ENCODE measurements at regions not wholly inside any gene's neighbourhood (a gene's known extent, or its start where the extent isn't known, plus 50 kb on each side); places are given as distances from the start of the nearest gene placed in this dataset.

GRCh38 chr1:79974659-79975058 lies 968.1 kb upstream of the ADGRL4 start:
- Mint-ChIP-seq H3K36me3 (ENCODE audit: unreplicated experiment) (no peaks in the 10 kb centered on the region), H3K4me3 (ENCODE audit: unreplicated experiment) (no peak overlapping the region), H3K4me1 (ENCODE audit: unreplicated experiment) (no peaks in the 10 kb centered on the region), H3K27ac (ENCODE audit: unreplicated experiment) (no peak overlapping the region), H3K27me3 (ENCODE audit: unreplicated experiment) (no peaks in the 10 kb centered on the region), H3K9me3 (ENCODE audit: unreplicated experiment) (no peaks in the 10 kb centered on the region)
- no peak for TF ChIP-seq CTCF (IDR thresholded peaks at IDR 0.05)
- DNase-seq (ENCODE audit: extremely low spot score, unreplicated experiment): no peak

- Mint-ChIP-seq H3K4me1 (ENCODE audit: unreplicated experiment) (no peaks in the 10 kb centered on the region), H3K4me3 (ENCODE audit: unreplicated experiment) (no peak overlapping the region), H3K9me3 (ENCODE audit: unreplicated experiment) (peaks cover 8% of the 10 kb centered on the region), H3K36me3 (ENCODE audit: unreplicated experiment) (no peaks in the 10 kb centered on the region), H3K27ac (ENCODE audit: unreplicated experiment) (no peak overlapping the region), H3K27me3 (ENCODE audit: unreplicated experiment) (no peaks in the 10 kb centered on the region)
- DNase-seq (ENCODE audit: extremely low spot score, unreplicated experiment): no peak
- TF ChIP-seq CTCF (IDR thresholded peaks at IDR 0.05): no peak
Measured at GRCh38 chr1:79969886-79970285, 963.4 kb upstream of the ADGRL4 start.

GRCh38 chr1:79966438-79966837 lies 959.9 kb upstream of the ADGRL4 start:
- peaks cover 11% of the 10 kb centered on the region for H3K9me3 Mint-ChIP-seq (ENCODE audit: unreplicated experiment)
- DNase-seq (ENCODE audit: extremely low spot score, unreplicated experiment): no peak
- no peak overlapping the region for H3K4me3 Mint-ChIP-seq (ENCODE audit: unreplicated experiment)
- H3K27me3 Mint-ChIP-seq (ENCODE audit: unreplicated experiment): no peaks in the 10 kb centered on the region
- no peak overlapping the region for H3K27ac Mint-ChIP-seq (ENCODE audit: unreplicated experiment)
- H3K4me1 Mint-ChIP-seq (ENCODE audit: unreplicated experiment): no peaks in the 10 kb centered on the region
- no peak for TF ChIP-seq CTCF (IDR thresholded peaks at IDR 0.05)
- H3K36me3 Mint-ChIP-seq (ENCODE audit: unreplicated experiment): peaks cover 2% of the 10 kb centered on the region

DNA sequence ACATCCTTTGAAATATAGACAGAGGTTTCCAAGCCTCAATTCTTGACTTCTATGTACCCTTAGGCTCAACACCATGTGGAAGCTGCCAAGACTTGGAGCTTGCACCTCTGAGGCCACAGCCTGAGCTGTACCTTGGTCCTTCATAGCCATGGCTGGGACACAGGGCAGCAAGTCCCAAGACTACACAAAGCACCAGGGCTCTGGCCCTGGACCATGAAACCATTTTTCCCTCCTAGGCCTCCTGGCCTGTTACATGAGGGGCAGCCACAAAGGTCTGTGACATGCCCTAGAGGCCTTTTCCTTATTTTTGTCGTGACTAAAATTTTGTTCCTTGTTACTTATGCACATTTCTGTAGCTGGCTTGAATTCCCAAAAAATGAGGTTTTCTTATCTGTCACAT lies 953.1 kb upstream of the ADGRL4 start:
- Mint-ChIP-seq H3K4me1 (ENCODE audit: unreplicated experiment) (no peaks in the 10 kb centered on the region), H3K4me3 (ENCODE audit: unreplicated experiment) (no peak overlapping the region), H3K36me3 (ENCODE audit: unreplicated experiment) (peaks cover under 1% of the 10 kb centered on the region), H3K9me3 (ENCODE audit: unreplicated experiment) (peaks cover 17% of the 10 kb centered on the region), H3K27ac (ENCODE audit: unreplicated experiment) (no peak overlapping the region), H3K27me3 (ENCODE audit: unreplicated experiment) (no peaks in the 10 kb centered on the region)
- no peak for TF ChIP-seq CTCF (IDR thresholded peaks at IDR 0.05)
- no peak for DNase-seq (ENCODE audit: extremely low spot score, unreplicated experiment)

- no peak overlapping the region for H3K27ac Mint-ChIP-seq (ENCODE audit: unreplicated experiment)
- peaks cover 20% of the 10 kb centered on the region for H3K9me3 Mint-ChIP-seq (ENCODE audit: unreplicated experiment)
- no peak overlapping the region for H3K4me3 Mint-ChIP-seq (ENCODE audit: unreplicated experiment)
- no peak for DNase-seq (ENCODE audit: extremely low spot score, unreplicated experiment)
- TF ChIP-seq CTCF (IDR thresholded peaks at IDR 0.05): peak; percentile 8
- H3K36me3 Mint-ChIP-seq (ENCODE audit: unreplicated experiment): no peaks in the 10 kb centered on the region
- H3K4me1 Mint-ChIP-seq (ENCODE audit: unreplicated experiment): no peaks in the 10 kb centered on the region
- no peaks in the 10 kb centered on the region for H3K27me3 Mint-ChIP-seq (ENCODE audit: unreplicated experiment)
Measured at GRCh38 chr1:79955966-79956365, 949.4 kb upstream of the ADGRL4 start.
